SKM-1 treated with dmso at 0.1 percent for 144 hours (cell line): ENCODE measurements at regions not wholly inside any gene's neighbourhood (a gene's known extent, or its start where the extent isn't known, plus 50 kb on each side); places are given as distances from the start of the nearest gene placed in this dataset.
"Not testable (repeated sequence)": the region's sequence is repeated elsewhere in the genome, so short reads cannot be mapped to it uniquely, and the experiment has no call there.

Source experiments
- DNase-seq: peaks from one replicate; lab custom pipeline; 2025; ENCODE audit not compliant: unreplicated experiment; lab: John Stamatoyannopoulos, UW

DNA sequence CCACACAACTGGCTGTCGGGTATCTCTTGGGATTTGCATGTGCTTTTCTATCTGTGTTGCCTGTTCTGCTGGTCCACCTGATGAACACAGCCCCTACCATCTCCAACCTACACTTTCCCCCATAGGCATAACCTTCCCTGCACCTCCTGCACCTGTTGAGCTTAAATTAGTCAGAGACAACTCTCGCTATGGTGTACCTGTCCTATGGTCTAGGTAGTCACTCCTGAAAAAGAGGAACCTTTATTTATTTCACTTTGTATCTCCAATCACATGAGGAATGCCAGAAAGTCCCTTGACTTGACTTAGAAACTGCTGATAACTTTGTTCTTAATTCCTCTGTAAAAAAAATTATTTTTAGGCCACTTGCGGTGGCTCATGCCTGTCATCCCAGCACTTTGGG, 338.1 kb downstream of the DHRSX start:
- no peak for DNase-seq

DNA sequence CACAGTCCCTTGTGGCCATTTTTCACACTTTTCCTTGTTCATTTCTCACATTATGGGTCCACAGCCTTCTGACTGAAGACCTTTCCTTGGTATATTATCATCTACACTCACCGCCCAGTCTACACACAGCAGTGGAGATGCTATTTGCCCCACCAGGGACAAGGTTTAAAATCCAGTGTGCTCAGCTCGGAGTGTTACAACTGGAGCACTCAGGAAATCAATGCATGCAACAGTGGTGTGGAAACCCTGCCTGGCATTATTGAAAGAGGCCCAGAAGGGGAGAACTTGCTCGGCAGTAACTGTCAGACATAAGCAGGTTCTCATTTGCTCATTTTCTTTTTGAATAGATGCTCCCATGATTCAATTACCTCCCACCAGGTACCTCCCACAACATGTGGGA, 340.9 kb downstream of the DHRSX start:
- no peak for DNase-seq

DNA sequence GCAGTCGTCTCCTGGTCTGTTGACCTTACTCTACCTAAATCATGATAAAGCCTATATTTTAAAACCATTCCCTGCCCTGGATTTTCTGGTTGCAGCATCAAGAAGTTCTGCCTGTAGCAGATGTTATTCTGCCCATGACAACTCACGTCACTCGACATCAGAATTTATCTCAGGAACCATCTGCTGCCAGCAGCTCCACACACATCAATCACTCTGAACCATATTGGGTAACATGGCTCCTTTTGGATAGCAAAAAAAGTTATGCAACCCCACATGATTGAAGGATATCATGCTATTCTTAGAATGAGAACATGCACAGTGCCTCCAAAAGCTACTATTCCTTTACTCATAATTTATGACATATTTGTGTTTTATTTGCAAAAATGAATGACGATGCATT, 341.4 kb downstream of the DHRSX start:
- no peak for DNase-seq

DNA sequence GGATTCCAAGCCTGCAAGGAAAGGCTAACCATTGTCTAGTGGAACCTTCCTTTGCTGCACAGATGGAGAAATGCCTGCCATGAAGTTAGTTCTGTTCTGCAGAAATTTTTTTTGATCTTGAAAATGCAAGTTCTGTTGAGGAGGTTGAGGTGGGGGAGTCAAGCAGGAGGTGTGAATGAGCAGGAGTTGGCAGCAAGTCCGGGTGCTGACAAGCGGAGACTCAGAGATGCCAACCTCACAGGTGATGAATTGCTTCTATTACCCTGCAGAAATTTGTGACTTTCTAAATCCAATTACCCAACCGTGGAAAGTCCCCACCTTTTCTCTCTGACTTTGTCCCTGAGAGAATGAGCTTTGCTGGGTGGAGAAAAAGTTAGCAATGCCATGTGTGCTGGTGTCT, 350.1 kb downstream of the DHRSX start:
- no peak for DNase-seq

DNA sequence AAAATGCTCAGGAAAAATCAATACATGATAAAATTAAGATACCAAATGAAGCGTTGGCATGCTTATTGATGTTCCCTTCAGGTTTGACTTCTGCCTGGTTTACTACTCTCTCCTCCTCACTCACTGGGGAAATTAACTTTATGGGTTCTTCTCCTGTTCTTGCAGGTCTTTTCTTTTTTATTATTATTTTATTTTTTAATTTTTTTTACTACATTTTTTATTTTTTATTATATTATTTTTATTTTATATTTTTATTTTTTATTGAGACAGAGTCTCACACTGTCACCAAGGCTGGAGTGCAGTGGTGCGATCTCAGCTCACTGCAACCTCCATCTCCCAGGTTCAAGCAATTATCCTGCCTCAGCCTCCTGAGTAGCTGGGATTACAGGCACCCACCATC, 350.8 kb downstream of the DHRSX start:
- not testable (repeated sequence) for DNase-seq

DNA sequence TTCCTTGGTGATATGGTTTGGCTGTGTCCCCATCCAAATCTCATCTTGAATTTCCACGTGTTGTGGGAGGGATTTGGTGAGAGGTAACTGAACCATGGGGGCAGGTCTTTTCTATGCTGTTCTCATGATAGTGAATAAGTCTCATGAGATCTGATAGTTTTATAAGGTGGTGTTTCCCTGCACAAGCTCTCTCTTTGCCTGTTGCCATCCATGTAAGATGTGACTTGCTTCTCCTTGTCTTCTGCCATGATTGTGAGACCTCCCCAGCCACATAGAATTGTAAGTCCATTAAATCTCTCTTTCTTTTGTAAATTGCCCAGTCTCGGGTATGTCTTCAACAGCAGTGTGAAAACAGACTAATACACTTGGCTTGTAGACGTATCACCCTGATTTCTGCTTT, 351.7 kb downstream of the DHRSX start:
- DNase-seq, result not testable (repeated sequence)

DNA sequence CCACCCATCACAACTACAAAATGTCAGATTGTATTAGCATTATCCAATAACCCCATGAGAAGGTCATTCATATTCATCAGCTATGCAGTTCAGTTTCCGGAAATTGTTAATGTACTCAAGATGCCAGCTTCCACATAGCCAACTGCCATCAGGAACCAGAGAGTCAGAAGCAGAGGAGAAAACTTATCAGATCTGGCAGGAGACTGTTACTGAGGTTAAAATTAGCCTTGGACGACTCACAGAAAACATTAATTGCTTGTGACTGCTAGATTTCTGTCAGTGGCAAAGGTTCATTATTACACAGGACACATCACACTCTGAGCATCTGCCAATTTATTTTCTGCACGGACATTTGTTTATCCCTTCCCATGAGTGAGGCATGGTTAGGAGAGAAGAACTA, 352.8 kb downstream of the DHRSX start:
- no peak for DNase-seq

DNA sequence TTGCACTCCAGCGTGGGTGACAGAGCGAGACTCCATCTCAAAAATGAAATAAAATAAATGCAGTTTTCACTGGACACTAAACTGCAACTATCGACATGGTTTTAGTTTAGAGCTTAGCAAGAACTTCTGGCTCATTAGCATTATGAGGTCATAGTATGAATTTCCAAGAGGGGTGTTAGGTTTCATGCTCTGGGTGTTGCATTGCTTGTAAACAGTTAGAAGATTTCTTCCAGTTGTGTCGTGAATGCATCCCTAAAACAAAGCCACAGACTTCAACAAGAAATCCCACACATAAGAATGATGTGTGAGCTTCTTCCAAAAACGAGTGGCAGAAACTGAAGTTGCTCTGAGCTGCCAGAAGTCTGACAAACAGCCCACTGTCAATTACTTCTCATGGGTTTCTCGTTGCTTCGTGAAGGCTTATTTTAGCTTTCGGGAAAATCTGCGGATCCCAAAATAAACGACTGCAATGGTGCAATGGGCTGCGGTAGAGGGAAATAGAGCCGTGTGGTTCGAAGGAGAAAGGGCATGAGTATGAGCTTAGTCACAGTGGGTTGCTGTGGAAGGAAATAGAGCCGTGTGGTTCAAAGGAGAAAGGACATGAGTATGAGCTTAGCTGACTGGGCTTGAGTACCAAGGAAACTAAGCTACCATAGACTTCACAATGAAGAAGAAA, 354.9 kb downstream of the DHRSX start:
- peak; percentile 57 for DNase-seq

DNA sequence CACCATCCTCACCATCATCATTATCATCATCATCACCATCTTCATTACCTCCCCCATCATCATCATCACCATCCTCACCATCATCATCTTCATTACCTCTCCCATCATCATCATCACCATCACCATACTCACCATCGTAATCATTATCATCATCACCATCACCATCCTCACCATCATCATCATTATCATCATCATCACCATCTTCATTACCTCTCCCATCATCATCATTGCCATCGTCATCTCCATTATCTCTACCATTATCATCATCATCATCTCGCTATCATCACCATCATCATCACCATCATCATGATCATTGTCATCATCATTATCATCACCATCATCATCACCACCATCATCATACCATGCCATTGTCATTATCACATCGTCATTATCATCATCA, 362.9 kb downstream of the DHRSX start:
- no peak for DNase-seq

DNA sequence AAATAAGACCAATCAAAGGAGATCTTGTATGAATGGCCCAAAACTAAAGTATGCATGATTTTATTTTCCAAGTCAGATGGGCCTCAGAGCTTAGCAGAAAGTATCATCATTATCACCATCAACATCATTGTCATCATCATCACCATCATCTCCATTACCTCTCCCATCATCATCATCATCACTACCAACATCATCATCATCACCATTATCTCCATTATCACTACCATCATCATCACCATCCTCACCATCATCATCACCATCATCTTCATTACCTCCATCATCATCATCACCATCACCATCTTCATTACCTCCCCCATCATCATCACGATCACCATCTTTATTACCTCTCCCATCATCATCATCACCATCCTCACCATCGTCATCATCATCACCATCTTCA, 363.9 kb downstream of the DHRSX start:
- no peak for DNase-seq

DNA sequence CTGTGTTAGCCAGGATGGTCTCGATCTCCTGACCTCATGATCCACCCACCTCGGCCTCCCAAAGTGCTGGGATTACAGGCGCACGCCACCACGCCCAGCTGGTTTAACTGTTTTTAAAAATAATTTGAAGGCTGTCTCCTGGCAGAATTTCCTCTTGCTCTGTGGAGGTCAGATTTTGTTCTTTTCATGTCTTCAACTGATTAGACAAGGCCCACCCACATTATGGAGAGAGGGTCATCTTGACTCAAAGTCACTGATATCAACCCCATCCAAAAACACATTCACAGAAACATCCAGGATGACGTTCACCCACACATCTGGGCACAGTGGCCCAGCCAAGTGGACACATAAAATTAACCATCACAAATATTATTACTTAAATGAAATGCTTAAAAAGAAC, 365.4 kb downstream of the DHRSX start:
- DNase-seq, result no peak

DNA sequence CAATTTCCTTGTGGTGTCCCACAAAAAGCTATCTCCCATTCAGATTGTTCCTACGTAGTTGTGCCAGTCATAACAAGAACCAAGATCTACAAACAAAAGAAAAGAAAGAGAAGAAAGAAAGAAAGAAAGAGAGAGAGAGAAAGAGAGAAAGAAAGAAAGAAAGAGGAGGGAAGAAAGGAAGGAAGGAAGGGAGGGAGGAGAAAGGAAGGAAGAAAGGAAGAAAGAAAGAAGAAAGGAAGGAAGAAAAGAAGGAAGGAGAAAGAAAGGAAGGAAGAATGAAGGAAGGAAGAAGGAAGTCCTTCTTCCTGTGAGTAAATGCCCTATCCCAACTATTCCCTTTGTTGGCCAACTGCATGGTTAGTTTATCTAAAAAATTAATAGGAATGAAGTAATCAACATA, 366.0 kb downstream of the DHRSX start:
- no peak for DNase-seq
